ENCODE measurements at regions not wholly inside any gene's neighbourhood (a gene's known extent, or its start where the extent isn't known, plus 50 kb on each side); places are given as distances from the start of the nearest gene placed in this dataset.

GRCh38 chr2:211248841-211249240 is 692.4 kb downstream of the CPS1 start:
- no peak for ATAC-seq
- Mint-ChIP-seq H3K4me3 (no peak overlapping the region), H3K9me3 (peaks cover 11% of the 10 kb centered on the region), H3K27me3 (ENCODE audit: low read depth) (no peaks in the 10 kb centered on the region), H3K36me3 (ENCODE audit: insufficient read depth) (no peaks in the 10 kb centered on the region), H3K4me1 (ENCODE audit: low read depth) (no peaks in the 10 kb centered on the region)
- no peak for DNase-seq

GRCh38 chr2:211251016-211251415 is 694.6 kb downstream of the CPS1 start:
- no peak overlapping the region for H3K4me3 Mint-ChIP-seq
- H3K9me3 Mint-ChIP-seq: peaks cover 1% of the 10 kb centered on the region
- no peaks in the 10 kb centered on the region for H3K4me1 Mint-ChIP-seq (ENCODE audit: low read depth)
- no peaks in the 10 kb centered on the region for H3K27me3 Mint-ChIP-seq (ENCODE audit: low read depth)
- ATAC-seq (no peak), DNase-seq (no peak)
- no peaks in the 10 kb centered on the region for H3K36me3 Mint-ChIP-seq (ENCODE audit: insufficient read depth)

GRCh38 chr2:211258646-211259335 is 702.4 kb downstream of the CPS1 start:
- DNase-seq: no peak
- no peaks in the 10 kb centered on the region for H3K36me3 Mint-ChIP-seq (ENCODE audit: insufficient read depth)
- no peaks in the 10 kb centered on the region for H3K27me3 Mint-ChIP-seq (ENCODE audit: low read depth)
- H3K4me1 Mint-ChIP-seq (ENCODE audit: low read depth): no peaks in the 10 kb centered on the region
- peaks cover 8% of the 10 kb centered on the region for H3K9me3 Mint-ChIP-seq
- no peak for ATAC-seq
- H3K4me3 Mint-ChIP-seq: no peak overlapping the region

GRCh38 chr2:211259831-211260476 is 703.6 kb downstream of the CPS1 start:
- H3K36me3 Mint-ChIP-seq (ENCODE audit: insufficient read depth): no peaks in the 10 kb centered on the region
- no peaks in the 10 kb centered on the region for H3K27me3 Mint-ChIP-seq (ENCODE audit: low read depth)
- H3K4me3 Mint-ChIP-seq: no peak overlapping the region
- DNase-seq: no peak
- no peaks in the 10 kb centered on the region for H3K4me1 Mint-ChIP-seq (ENCODE audit: low read depth)
- peaks cover 8% of the 10 kb centered on the region for H3K9me3 Mint-ChIP-seq
- no peak for ATAC-seq

GRCh38 chr2:211270257-211270656 is 713.9 kb downstream of the CPS1 start:
- Mint-ChIP-seq H3K36me3 (ENCODE audit: insufficient read depth) (no peaks in the 10 kb centered on the region), H3K4me3 (no peak overlapping the region), H3K9me3 (no peaks in the 10 kb centered on the region), H3K27me3 (ENCODE audit: low read depth) (no peaks in the 10 kb centered on the region), H3K4me1 (ENCODE audit: low read depth) (no peaks in the 10 kb centered on the region)
- ATAC-seq (no peak), DNase-seq (no peak)

- DNase-seq (no peak), ATAC-seq (no peak)
- Mint-ChIP-seq H3K36me3 (ENCODE audit: insufficient read depth) (no peaks in the 10 kb centered on the region), H3K9me3 (no peaks in the 10 kb centered on the region), H3K27me3 (ENCODE audit: low read depth) (no peaks in the 10 kb centered on the region), H3K4me1 (ENCODE audit: low read depth) (no peaks in the 10 kb centered on the region), H3K4me3 (no peak overlapping the region)
Measured at GRCh38 chr2:211281430-211282073, 725.2 kb downstream of the CPS1 start.

GRCh38 chr2:211302676-211303075 is 746.3 kb downstream of the CPS1 start:
- Mint-ChIP-seq H3K36me3 (ENCODE audit: insufficient read depth) (no peaks in the 10 kb centered on the region), H3K4me3 (no peak overlapping the region), H3K4me1 (ENCODE audit: low read depth) (no peaks in the 10 kb centered on the region), H3K9me3 (peaks cover 3% of the 10 kb centered on the region), H3K27me3 (ENCODE audit: low read depth) (no peaks in the 10 kb centered on the region)
- DNase-seq (no peak), ATAC-seq (no peak)

GRCh38 chr2:211306929-211307328 is 750.5 kb downstream of the CPS1 start:
- Mint-ChIP-seq H3K36me3 (ENCODE audit: insufficient read depth) (no peaks in the 10 kb centered on the region), H3K4me1 (ENCODE audit: low read depth) (no peaks in the 10 kb centered on the region), H3K4me3 (no peak overlapping the region), H3K27me3 (ENCODE audit: low read depth) (no peaks in the 10 kb centered on the region), H3K9me3 (peaks cover 8% of the 10 kb centered on the region)
- ATAC-seq (no peak), DNase-seq (no peak)

Measured in activated T-cell treated with anti-CD3 and anti-CD28 coated beads, Interleukin-2, amount 50 U/mL, for 4 hours (primary cell).